ENCODE measurements at regions not wholly inside any gene's neighbourhood (a gene's known extent, or its start where the extent isn't known, plus 50 kb on each side); places are given as distances from the start of the nearest gene placed in this dataset.

DNA sequence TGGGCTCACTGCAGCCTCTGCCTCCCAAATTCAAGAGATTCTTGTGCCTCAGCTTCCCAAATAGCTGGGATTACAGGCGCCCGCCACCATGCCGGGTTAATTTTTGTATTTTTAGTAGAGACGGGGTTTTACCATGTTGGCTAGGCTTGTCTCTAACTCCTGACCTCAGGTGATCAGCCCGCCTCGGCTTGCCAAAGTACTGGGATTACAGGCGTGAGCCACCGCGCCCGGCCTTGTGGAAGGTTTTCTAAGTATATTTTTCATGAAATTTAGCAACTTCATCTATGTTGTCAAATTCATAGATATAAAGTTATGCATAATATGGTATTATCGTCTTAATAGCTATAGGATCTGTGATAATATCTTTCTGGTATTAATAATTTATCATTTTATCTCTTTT is 275.6 kb upstream of the GRM7 start:
- TF ChIP-seq EP300 (conservative IDR thresholded peaks at IDR 0.05; ENCODE audit: poor library complexity, severe bottlenecking) (no peak), EZH2 (IDR thresholded peaks at IDR 0.05; ENCODE audit: borderline replicate concordance, insufficient read depth, low read length, poor library complexity, severe bottlenecking) (no peak), SMC3 (conservative IDR thresholded peaks at IDR 0.05; ENCODE audit: poor library complexity) (no peak), REST (IDR thresholded peaks at IDR 0.05; ENCODE audit: borderline replicate concordance) (no peak), MXI1 (conservative IDR thresholded peaks at IDR 0.05; ENCODE audit: poor library complexity, severe bottlenecking) (no peak), RAD21 (conservative IDR thresholded peaks at IDR 0.05) (no peak), POLR2AphosphoS5 (IDR thresholded peaks at IDR 0.05) (no peak), TAF1 (IDR thresholded peaks at IDR 0.05; ENCODE audit: low read depth) (no peak)
- TF ChIP-seq, protein P1, sequence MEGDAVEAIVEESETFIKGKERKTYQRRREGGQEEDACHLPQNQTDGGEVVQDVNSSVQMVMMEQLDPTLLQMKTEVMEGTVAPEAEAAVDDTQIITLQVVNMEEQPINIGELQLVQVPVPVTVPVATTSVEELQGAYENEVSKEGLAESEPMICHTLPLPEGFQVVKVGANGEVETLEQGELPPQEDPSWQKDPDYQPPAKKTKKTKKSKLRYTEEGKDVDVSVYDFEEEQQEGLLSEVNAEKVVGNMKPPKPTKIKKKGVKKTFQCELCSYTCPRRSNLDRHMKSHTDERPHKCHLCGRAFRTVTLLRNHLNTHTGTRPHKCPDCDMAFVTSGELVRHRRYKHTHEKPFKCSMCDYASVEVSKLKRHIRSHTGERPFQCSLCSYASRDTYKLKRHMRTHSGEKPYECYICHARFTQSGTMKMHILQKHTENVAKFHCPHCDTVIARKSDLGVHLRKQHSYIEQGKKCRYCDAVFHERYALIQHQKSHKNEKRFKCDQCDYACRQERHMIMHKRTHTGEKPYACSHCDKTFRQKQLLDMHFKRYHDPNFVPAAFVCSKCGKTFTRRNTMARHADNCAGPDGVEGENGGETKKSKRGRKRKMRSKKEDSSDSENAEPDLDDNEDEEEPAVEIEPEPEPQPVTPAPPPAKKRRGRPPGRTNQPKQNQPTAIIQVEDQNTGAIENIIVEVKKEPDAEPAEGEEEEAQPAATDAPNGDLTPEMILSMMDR (IDR thresholded peaks at IDR 0.05; ENCODE audit: poor library complexity, severe bottlenecking) = no peak
